HEK293T (cell line): ENCODE measurements at regions not wholly inside any gene's neighbourhood (a gene's known extent, or its start where the extent isn't known, plus 50 kb on each side); places are given as distances from the start of the nearest gene placed in this dataset.

Source experiments
- BHLHE40 ChIP-seq: fragments of 450-650 bp; IDR thresholded peaks from 2 replicates; pipeline ENCODE4 v1.6.1; 2016; ENCODE audit warnings: mild to moderate bottlenecking, moderate library complexity, borderline replicate concordance
- FOXK2 ChIP-seq: fragments of 450-650 bp; IDR thresholded peaks from 2 replicates; pipeline ENCODE4 v1.6.1; 2016; ENCODE audit warnings: mild to moderate bottlenecking
- LEF1 ChIP-seq: fragments of 450-650 bp; IDR thresholded peaks from 2 replicates; pipeline ENCODE4 v1.6.1; 2017; ENCODE audit warnings: mild to moderate bottlenecking, borderline replicate concordance
- SP1 ChIP-seq: fragments of 450-650 bp; IDR thresholded peaks from 2 replicates; pipeline ENCODE4 v1.6.1; 2017
- SUZ12 ChIP-seq: fragments of 450-650 bp; IDR thresholded peaks from 2 replicates; pipeline ENCODE4 v1.6.1; 2016; ENCODE audit warnings: mild to moderate bottlenecking
- ZNF384 ChIP-seq: fragments of 450-650 bp; IDR thresholded peaks from 2 replicates; pipeline ENCODE4 v1.6.1; 2016
- TF ChIP-seq, protein P1 (sequence below): fragments of 450-650 bp; IDR thresholded peaks from 2 replicates; pipeline ENCODE4 v1.6.1; 2016

DNA sequence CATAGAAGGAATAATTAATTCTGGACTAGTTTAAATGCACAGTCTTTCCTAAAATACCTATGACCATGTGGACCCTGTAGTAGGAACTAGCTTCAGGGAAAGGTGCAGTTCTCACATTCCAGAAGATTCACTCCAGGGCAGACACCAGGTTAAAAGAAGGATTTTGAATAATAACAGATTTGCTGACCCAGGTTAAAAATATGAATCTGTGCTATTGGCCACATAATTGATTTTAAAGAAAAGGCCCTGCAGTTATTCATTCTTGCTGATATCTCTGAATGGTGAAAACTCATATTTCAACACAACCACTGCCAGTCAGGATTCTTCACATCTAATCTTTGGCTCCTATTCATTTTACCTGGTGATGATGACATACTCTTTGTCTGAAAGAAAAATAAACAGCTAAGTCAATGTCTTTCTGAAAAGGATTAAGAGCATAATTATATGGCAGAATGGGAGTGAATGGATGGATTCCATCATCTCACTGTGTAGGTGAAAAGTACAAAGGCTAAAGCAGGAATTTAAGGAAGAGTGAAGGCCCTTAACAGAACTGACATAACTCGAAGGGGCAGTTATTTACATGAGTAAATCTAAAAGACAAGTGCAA, 432.8 kb downstream of the PDGFC start:
- TF ChIP-seq SP1, result no peak
- no peak for TF ChIP-seq LEF1
- TF ChIP-seq SUZ12, result no peak
- no peak for TF ChIP-seq BHLHE40
- TF ChIP-seq, protein P1, sequence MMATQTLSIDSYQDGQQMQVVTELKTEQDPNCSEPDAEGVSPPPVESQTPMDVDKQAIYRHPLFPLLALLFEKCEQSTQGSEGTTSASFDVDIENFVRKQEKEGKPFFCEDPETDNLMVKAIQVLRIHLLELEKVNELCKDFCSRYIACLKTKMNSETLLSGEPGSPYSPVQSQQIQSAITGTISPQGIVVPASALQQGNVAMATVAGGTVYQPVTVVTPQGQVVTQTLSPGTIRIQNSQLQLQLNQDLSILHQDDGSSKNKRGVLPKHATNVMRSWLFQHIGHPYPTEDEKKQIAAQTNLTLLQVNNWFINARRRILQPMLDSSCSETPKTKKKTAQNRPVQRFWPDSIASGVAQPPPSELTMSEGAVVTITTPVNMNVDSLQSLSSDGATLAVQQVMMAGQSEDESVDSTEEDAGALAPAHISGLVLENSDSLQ, result no peak
- no peak for TF ChIP-seq FOXK2
- no peak for TF ChIP-seq ZNF384
